ENCODE measurements at regions not wholly inside any gene's neighbourhood (a gene's known extent, or its start where the extent isn't known, plus 50 kb on each side); places are given as distances from the start of the nearest gene placed in this dataset.

GRCh38 chr12:18906395-18906794 is 168.5 kb downstream of the CAPZA3 start:
- no peak for TF ChIP-seq CTCF (IDR thresholded peaks at IDR 0.05; ENCODE audit: low read depth, low read length, missing control alignments)

DNA sequence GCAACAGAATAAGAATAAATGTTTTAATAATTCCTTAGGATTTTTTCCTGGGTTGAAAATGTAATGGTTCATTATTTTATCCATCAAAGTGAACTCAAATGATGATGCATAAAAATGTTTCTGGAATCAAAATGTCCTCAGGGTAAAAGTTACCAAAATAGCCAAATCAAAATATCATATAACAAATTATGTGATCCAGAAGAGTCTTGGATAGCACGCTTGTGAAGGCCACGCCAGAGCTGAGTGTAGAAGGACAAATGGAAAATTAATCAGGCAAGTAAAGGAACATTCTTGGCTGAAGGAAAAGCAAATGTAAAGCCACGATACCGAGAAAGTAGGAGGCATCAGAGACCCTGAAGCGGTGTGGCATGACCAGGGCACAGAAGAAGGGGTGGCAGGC is 169.2 kb downstream of the CAPZA3 start:
- no peak for TF ChIP-seq CTCF (IDR thresholded peaks at IDR 0.05; ENCODE audit: low read depth, low read length, missing control alignments)
- no peak overlapping the region for H3K4me3 ChIP-seq (replicated peaks; ENCODE audit: low read depth, low read length)

More at GRCh38 chr12:18906395-18906794, 168.5 kb downstream of the CAPZA3 start:
- no peak overlapping the region for H3K4me3 ChIP-seq (replicated peaks; ENCODE audit: low read depth, low read length)
- DNase-seq (ENCODE audit: extremely low read depth, low read depth), result no peak

DNA sequence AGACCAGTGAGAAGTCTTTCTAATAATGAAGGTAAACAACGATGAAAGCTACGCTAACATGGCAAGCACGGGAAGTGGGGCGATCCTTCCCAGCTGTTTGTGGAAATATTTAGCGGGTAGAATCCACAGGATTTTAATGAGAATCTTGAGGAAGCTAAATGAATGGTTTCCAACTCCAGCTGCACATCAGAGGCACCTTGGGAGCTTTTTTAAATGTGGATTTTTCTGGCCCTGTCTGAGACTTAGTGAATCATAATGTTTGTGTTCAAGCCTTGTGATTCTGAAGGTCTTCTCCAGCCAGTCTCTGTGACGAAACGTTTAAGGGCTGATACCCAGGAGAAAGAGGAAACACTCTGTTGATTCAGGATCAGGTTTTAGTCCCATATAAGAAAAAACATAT is 169.8 kb downstream of the CAPZA3 start:
- no peak overlapping the region for H3K4me3 ChIP-seq (replicated peaks; ENCODE audit: low read depth, low read length)
- TF ChIP-seq CTCF (IDR thresholded peaks at IDR 0.05; ENCODE audit: low read depth, low read length, missing control alignments), result no peak
- no peak for DNase-seq (ENCODE audit: extremely low read depth, low read depth)

More for the DNA sequence above, 169.2 kb downstream of the CAPZA3 start:
- DNase-seq (ENCODE audit: extremely low read depth, low read depth), result no peak

- no peak for DNase-seq (ENCODE audit: extremely low read depth, low read depth)
- no peak overlapping the region for H3K4me3 ChIP-seq (replicated peaks; ENCODE audit: low read depth, low read length)
- no peak for TF ChIP-seq CTCF (IDR thresholded peaks at IDR 0.05; ENCODE audit: low read depth, low read length, missing control alignments)
Measured at GRCh38 chr12:18908191-18908590, 170.3 kb downstream of the CAPZA3 start.

DNA sequence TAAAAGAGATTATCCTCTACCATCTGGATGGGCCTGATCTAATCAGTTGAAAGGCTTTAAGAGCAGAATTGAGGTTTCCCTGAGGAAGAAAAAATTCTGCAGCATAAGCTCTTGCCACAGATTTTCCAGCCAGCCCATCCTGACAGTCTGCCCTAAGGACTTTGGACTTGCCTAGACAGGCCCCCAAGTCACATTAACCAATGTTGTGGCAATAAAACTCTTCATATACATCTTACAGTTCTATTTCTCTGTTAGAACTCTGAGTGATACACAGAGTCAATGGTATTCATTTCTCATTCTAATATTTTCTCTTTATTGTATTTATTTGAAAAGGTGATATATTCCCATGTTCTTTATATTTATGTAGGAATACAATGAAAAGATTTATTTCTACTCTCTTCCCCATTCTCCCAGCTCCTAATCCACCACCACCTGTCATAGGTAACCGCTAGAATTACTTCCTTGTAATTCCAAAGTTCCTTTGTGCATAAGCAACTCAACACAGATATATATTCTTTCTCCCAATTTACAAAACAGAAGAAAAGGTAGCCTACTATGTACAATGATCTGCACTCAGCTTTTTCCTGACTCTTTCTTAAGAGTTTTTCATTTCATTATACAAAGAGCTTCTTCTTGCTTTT is 182.1 kb downstream of the CAPZA3 start:
- no peak for TF ChIP-seq CTCF (IDR thresholded peaks at IDR 0.05; ENCODE audit: low read depth, low read length, missing control alignments)
- no peak for DNase-seq (ENCODE audit: extremely low read depth, low read depth)
- no peak overlapping the region for H3K4me3 ChIP-seq (replicated peaks; ENCODE audit: low read depth, low read length)

DNA sequence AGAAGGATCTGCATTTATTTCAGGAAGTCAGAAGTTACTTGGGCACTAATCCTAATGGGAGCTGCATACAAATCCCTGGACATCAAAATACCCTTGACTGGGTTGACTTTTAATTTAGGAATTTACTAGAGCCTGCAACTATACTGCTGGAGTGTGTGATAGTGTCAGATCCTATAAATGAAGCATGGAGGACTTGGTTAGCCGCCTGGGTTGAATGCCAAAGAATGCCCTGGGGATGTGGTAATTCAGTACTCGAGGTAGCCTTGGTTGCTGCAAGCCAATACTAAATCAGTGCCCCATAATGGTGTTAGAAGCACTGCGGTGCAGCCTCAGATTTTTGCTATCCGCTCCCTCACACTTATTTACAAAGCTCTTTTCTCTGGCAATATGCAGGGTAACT is 184.9 kb downstream of the CAPZA3 start:
- H3K4me3 ChIP-seq (replicated peaks; ENCODE audit: low read depth, low read length), result no peak overlapping the region
- no peak for DNase-seq (ENCODE audit: extremely low read depth, low read depth)
- TF ChIP-seq CTCF (IDR thresholded peaks at IDR 0.05; ENCODE audit: low read depth, low read length, missing control alignments), result no peak

DNA sequence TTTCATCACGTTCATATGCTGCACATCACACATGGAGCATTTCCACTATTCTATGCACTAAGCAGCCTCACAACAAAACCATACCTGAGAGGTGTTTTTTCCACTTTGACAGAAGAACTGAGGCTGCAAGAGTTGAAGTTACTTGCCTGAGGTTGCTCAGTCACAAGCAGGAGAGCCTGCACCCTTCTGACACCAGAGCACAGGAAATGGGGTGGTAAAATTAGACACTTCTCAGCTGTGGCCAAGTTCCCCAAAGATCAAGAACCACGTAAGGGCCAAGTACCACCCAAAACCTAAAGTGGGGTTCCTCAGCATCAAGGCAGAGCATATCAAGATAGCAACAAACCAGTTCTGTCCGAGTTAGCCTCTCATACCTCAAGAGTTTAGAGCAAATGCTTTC is 185.8 kb downstream of the CAPZA3 start:
- H3K4me3 ChIP-seq (replicated peaks; ENCODE audit: low read depth, low read length), result no peak overlapping the region
- DNase-seq (ENCODE audit: extremely low read depth, low read depth), result no peak
- TF ChIP-seq CTCF (IDR thresholded peaks at IDR 0.05; ENCODE audit: low read depth, low read length, missing control alignments), result no peak

Measured in HFF-Myc (cell line).